ENCODE measurements at regions not wholly inside any gene's neighbourhood (a gene's known extent, or its start where the extent isn't known, plus 50 kb on each side); places are given as distances from the start of the nearest gene placed in this dataset.

DNA sequence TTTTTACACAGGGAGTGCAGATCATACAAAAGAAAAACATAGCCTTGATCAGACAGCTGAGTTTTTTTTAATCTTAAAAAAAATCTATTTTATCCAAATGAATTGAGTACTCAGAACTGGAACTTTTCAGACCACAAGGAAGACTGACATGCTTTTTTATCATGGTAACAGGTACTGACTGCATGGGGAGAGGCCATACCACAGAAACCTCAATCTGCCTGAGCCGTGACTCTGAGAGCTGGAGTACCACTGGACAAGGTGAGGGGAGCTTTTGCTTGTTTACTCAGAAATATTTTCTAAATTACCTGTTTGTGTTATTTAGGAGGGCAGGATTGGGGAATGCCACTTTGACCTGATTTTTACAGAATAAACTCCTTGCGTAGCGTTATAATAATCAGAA lies 143.9 kb downstream of the ALX1 start (continued):
- TF ChIP-seq, protein P1, sequence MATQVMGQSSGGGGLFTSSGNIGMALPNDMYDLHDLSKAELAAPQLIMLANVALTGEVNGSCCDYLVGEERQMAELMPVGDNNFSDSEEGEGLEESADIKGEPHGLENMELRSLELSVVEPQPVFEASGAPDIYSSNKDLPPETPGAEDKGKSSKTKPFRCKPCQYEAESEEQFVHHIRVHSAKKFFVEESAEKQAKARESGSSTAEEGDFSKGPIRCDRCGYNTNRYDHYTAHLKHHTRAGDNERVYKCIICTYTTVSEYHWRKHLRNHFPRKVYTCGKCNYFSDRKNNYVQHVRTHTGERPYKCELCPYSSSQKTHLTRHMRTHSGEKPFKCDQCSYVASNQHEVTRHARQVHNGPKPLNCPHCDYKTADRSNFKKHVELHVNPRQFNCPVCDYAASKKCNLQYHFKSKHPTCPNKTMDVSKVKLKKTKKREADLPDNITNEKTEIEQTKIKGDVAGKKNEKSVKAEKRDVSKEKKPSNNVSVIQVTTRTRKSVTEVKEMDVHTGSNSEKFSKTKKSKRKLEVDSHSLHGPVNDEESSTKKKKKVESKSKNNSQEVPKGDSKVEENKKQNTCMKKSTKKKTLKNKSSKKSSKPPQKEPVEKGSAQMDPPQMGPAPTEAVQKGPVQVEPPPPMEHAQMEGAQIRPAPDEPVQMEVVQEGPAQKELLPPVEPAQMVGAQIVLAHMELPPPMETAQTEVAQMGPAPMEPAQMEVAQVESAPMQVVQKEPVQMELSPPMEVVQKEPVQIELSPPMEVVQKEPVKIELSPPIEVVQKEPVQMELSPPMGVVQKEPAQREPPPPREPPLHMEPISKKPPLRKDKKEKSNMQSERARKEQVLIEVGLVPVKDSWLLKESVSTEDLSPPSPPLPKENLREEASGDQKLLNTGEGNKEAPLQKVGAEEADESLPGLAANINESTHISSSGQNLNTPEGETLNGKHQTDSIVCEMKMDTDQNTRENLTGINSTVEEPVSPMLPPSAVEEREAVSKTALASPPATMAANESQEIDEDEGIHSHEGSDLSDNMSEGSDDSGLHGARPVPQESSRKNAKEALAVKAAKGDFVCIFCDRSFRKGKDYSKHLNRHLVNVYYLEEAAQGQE (IDR thresholded peaks at IDR 0.05; ENCODE audit: low read depth, low read length) = no peak

DNA sequence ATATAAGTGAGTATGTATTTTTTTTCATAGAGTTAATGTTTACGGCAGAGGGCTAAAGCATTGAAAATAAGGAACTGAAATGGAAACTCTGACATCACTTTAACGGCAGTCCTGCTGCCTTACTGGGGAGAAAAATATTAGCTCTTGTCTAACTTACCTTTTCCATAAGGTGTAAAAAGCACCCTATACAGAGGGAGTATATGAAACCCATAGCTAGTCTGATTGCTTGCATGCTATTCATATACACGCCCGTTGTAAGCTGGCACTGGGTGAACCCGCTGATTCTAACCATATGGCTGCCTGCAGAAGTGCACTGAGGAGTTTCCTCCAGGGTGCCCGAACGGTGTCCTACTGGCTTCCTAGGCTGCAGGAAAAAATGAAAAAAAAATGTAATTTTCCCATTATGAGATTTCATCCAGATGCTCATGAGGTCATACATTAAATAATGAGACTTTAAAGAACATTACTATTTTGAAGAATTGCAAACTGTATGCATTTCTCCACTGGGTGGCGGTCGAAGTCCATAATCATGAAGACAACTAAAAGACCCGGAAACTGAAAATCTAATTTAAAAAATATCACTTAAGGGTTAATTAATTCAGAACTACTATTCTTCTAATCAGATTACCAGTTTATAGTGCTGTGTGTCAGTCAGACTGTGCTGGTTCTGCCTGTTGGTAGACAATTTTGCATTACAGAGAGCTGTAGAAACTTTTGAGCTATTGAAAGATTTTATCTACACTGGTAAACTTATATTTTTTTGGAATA lies 144.7 kb downstream of the ALX1 start:
- no peaks in the 10 kb centered on the region for H3K79me2 ChIP-seq (ENCODE audit: insufficient read depth)
- H4K20me1 ChIP-seq (ENCODE audit: insufficient read depth) = no peaks in the 10 kb centered on the region
- peak; percentile 19 for DNase-seq
- CTCF ChIA-PET = interaction anchor here (0.7 to 3.2 kb wide), 28 partner anchors 10 to 496 kb away, joined by 3 to 29 read pairs (median 4); no protein-coding TSS in a partner anchor
- no peaks in the 10 kb centered on the region for H3K27me3 ChIP-seq (ENCODE audit: insufficient read depth)
- H3K9ac ChIP-seq = no peak overlapping the region
- no peaks in the 10 kb centered on the region for H3K9me2 ChIP-seq
- POLR2A ChIA-PET = no interaction called here
- no peak overlapping the region for H2AFZ ChIP-seq (ENCODE audit: low read depth)
- H3K36me3 ChIP-seq (replicated peaks in 1 of 2; ENCODE audit: control insufficient read depth in 1 of 2, insufficient read depth in 2 of 2, low read length in 1 of 2) = no peaks in the 10 kb centered on the region
- peak overlapping the region in 1 of 2 experiments; percentile 10; a peak in 1 of 4 replicates for H3K4me3 ChIP-seq (ENCODE audit: low read depth in 2 of 2, low read length in 1 of 2)
- H3K4me1 ChIP-seq (ENCODE audit: control insufficient read depth in 1 of 2, insufficient read depth in 2 of 2, low read depth in 1 of 2, low read length in 1 of 2) = peaks cover 2 to 6% of the 10 kb centered on the region in 2 experiments; a peak in 3 of 4 replicates
- H3F3A ChIP-seq (replicated peaks; ENCODE audit: insufficient read depth) = no peaks in the 10 kb centered on the region
- H3K4me2 ChIP-seq = peak overlapping the region; percentile 50
- WGBS (ENCODE audit: low lambda C conversion rate) = 19% methylated on average over 10 of the region's 10 CpGs
- H3K27ac ChIP-seq (ENCODE audit: low read depth in 2 of 2, low read length in 1 of 2) = no peak overlapping the region; a peak in 1 of 4 replicates
- no peaks in the 10 kb centered on the region for H3K9me3 ChIP-seq
- TF ChIP-seq, protein P2, sequence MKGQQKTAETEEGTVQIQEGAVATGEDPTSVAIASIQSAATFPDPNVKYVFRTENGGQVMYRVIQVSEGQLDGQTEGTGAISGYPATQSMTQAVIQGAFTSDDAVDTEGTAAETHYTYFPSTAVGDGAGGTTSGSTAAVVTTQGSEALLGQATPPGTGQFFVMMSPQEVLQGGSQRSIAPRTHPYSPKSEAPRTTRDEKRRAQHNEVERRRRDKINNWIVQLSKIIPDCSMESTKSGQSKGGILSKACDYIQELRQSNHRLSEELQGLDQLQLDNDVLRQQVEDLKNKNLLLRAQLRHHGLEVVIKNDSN (IDR thresholded peaks at IDR 0.05; ENCODE audit: borderline replicate concordance, low read depth) = no peak
- TF ChIP-seq RCOR1 (IDR thresholded peaks at IDR 0.05; ENCODE audit: low read length) (peak; percentile 29; the same call in 1 of the 2 replicates), YY1 (IDR thresholded peaks at IDR 0.05; ENCODE audit: low read depth) (no peak), FOXJ3 (CRISPR knock-in tag; IDR thresholded peaks at IDR 0.05) (no peak), EP300 (IDR thresholded peaks at IDR 0.05; ENCODE audit: borderline replicate concordance in 1 of 2, low read depth in 1 of 2, low read length in 1 of 2) (no peak), JUND (IDR thresholded peaks at IDR 0.05) (no peak), GABPA (IDR thresholded peaks at IDR 0.05; ENCODE audit: low read depth) (no peak), TCF12 (IDR thresholded peaks at IDR 0.05) (no peak), POLR2AphosphoS5 (IDR thresholded peaks at IDR 0.05; ENCODE audit: low read depth, low read length) (no peak), MEF2A (IDR thresholded peaks at IDR 0.05; ENCODE audit: borderline replicate concordance, low read depth) (no peak), CHD2 (IDR thresholded peaks at IDR 0.05; ENCODE audit: low read length, partially characterized antibody) (no peak), NRF1 (IDR thresholded peaks at IDR 0.05; ENCODE audit: low read depth, low read length) (no peak), MXI1 (IDR thresholded peaks at IDR 0.05; ENCODE audit: low read depth, low read length) (no peak), RXRA (IDR thresholded peaks at IDR 0.05; ENCODE audit: borderline replicate concordance, low read depth) (no peak), NFIC (IDR thresholded peaks at IDR 0.05; ENCODE audit: borderline replicate concordance) (no peak), SMC3 (IDR thresholded peaks at IDR 0.05; ENCODE audit: low read depth, low read length) (peak; percentile 40; the same call in 1 of the 2 replicates), GATA2 (CRISPR knock-in tag; IDR thresholded peaks at IDR 0.05) (no peak), RFX5 (IDR thresholded peaks at IDR 0.05; ENCODE audit: low read length) (no peak)
- TF ChIP-seq, protein P3, sequence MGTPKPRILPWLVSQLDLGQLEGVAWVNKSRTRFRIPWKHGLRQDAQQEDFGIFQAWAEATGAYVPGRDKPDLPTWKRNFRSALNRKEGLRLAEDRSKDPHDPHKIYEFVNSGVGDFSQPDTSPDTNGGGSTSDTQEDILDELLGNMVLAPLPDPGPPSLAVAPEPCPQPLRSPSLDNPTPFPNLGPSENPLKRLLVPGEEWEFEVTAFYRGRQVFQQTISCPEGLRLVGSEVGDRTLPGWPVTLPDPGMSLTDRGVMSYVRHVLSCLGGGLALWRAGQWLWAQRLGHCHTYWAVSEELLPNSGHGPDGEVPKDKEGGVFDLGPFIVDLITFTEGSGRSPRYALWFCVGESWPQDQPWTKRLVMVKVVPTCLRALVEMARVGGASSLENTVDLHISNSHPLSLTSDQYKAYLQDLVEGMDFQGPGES (IDR thresholded peaks at IDR 0.05; ENCODE audit: low read depth, low read length) = no peak
- TF ChIP-seq, protein P4, sequence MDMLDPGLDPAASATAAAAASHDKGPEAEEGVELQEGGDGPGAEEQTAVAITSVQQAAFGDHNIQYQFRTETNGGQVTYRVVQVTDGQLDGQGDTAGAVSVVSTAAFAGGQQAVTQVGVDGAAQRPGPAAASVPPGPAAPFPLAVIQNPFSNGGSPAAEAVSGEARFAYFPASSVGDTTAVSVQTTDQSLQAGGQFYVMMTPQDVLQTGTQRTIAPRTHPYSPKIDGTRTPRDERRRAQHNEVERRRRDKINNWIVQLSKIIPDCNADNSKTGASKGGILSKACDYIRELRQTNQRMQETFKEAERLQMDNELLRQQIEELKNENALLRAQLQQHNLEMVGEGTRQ (IDR thresholded peaks at IDR 0.05; ENCODE audit: borderline replicate concordance, low read depth, low read length) = no peak
- TF ChIP-seq, protein P5, sequence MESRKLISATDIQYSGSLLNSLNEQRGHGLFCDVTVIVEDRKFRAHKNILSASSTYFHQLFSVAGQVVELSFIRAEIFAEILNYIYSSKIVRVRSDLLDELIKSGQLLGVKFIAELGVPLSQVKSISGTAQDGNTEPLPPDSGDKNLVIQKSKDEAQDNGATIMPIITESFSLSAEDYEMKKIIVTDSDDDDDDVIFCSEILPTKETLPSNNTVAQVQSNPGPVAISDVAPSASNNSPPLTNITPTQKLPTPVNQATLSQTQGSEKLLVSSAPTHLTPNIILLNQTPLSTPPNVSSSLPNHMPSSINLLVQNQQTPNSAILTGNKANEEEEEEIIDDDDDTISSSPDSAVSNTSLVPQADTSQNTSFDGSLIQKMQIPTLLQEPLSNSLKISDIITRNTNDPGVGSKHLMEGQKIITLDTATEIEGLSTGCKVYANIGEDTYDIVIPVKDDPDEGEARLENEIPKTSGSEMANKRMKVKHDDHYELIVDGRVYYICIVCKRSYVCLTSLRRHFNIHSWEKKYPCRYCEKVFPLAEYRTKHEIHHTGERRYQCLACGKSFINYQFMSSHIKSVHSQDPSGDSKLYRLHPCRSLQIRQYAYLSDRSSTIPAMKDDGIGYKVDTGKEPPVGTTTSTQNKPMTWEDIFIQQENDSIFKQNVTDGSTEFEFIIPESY (IDR thresholded peaks at IDR 0.05; ENCODE audit: borderline replicate concordance, low read depth) = no peak
